Ishikawa (cell line): ENCODE measurements at regions not wholly inside any gene's neighbourhood (a gene's known extent, or its start where the extent isn't known, plus 50 kb on each side); places are given as distances from the start of the nearest gene placed in this dataset.

Experiments used
- CEBPB ChIP-seq: IDR thresholded peaks from 2 replicates; pipeline ENCODE4 v1.6.1; 2012
- EP300 ChIP-seq: IDR thresholded peaks from 2 replicates; pipeline ENCODE4 v1.6.1; 2012; ENCODE audit warnings: borderline replicate concordance
- FOXM1 ChIP-seq: IDR thresholded peaks from 2 replicates; pipeline ENCODE4 v1.6.1; 2012; ENCODE audit warnings: low read depth, borderline replicate concordance
- MAX ChIP-seq: IDR thresholded peaks from 2 replicates; pipeline ENCODE4 v1.6.1; 2012
- RAD21 ChIP-seq: IDR thresholded peaks from 2 replicates; pipeline ENCODE4 v1.6.1; 2012; ENCODE audit warnings: low read depth
- REST ChIP-seq: IDR thresholded peaks from 2 replicates; pipeline ENCODE4 v1.6.1; 2012; ENCODE audit warnings: low read depth, mild to moderate bottlenecking
- TAF1 ChIP-seq: IDR thresholded peaks from 2 replicates; pipeline ENCODE4 v1.6.1; 2012; ENCODE audit warnings: low read depth, mild to moderate bottlenecking
- TEAD4 ChIP-seq: IDR thresholded peaks from 2 replicates; pipeline ENCODE4 v1.6.1; 2012
- USF1 ChIP-seq: IDR thresholded peaks from 2 replicates; pipeline ENCODE4 v1.6.1; 2012

- TF ChIP-seq RAD21: no peak
- TF ChIP-seq MAX: no peak
- no peak for TF ChIP-seq CEBPB
- TF ChIP-seq REST: no peak
- TF ChIP-seq TEAD4: no peak
- TF ChIP-seq USF1: no peak
- TF ChIP-seq TAF1: no peak
- no peak for TF ChIP-seq FOXM1
- TF ChIP-seq EP300: no peak
These were observed 204.8 kb upstream of the KLF4 start for GRCh38 chr9:107694390-107694789.
